ENCODE measurements at regions not wholly inside any gene's neighbourhood (a gene's known extent, or its start where the extent isn't known, plus 50 kb on each side); places are given as distances from the start of the nearest gene placed in this dataset.

GRCh38 chr2:154600927-154601494 is 97.5 kb upstream of the KCNJ3 start:
- Histone ChIP-seq H3K9me3 (replicated peaks; ENCODE audit: control insufficient read depth, insufficient read depth, low read depth, low read length) (no peaks in the 10 kb centered on the region; the same call in 1 of the 2 replicates), H3K4me1 (replicated peaks in 1 of 2; ENCODE audit: control insufficient read depth in 2 of 2, insufficient read depth in 2 of 2, low read length in 2 of 2) (no peaks in the 10 kb centered on the region), H3K27ac (ENCODE audit: extremely low read depth, low read depth, low read length) (no peak overlapping the region), H3K4me3 (no peak overlapping the region), H3K4me2 (ENCODE audit: insufficient read depth, low read length) (no peak overlapping the region), H3K27me3 (ENCODE audit: control insufficient read depth in 2 of 2, insufficient read depth in 2 of 2, low read length in 2 of 2) (no peaks in the 10 kb centered on the region), H3K9ac (ENCODE audit: insufficient read depth in 1 of 2, low read depth in 2 of 2, low read length in 2 of 2) (no peak overlapping the region), H3K36me3 (ENCODE audit: control insufficient read depth, insufficient read depth, low read length) (no peaks in the 10 kb centered on the region), H3K79me2 (ENCODE audit: control insufficient read depth, insufficient read depth, low read length) (no peaks in the 10 kb centered on the region), H2AFZ (ENCODE audit: low read depth, low read length) (no peak overlapping the region), H4K20me1 (replicated peaks; ENCODE audit: control insufficient read depth, insufficient read depth, low read length) (no peaks in the 10 kb centered on the region), H3K9me1 (ENCODE audit: control insufficient read depth, insufficient read depth, low read length) (no peaks in the 10 kb centered on the region)
- FAIRE-seq (no peak), ATAC-seq (no peak), DNase-seq (ENCODE audit: extremely low read depth in 1 of 4, low spot score in 3 of 4) (no peak)
- intact Hi-C loops (cut with micrococcal nuclease) (no loop called here), in situ Hi-C loops (cut with MboI) (no loop called here)
- ChIA-PET POLR2A (no interaction called here), CTCF (ENCODE audit: low intra/inter-chr PET ratio) (no interaction called here)
- no peak for TF ChIP-seq DNMT1 (IDR thresholded peaks at IDR 0.05)
- no TSS peak for BruUV-seq (replicated peaks)
- 3% methylated on average over 4 of the region's 4 CpGs for WGBS (ENCODE audit: insufficient coverage, low coverage, missing lambda C conversion rate)

DNA sequence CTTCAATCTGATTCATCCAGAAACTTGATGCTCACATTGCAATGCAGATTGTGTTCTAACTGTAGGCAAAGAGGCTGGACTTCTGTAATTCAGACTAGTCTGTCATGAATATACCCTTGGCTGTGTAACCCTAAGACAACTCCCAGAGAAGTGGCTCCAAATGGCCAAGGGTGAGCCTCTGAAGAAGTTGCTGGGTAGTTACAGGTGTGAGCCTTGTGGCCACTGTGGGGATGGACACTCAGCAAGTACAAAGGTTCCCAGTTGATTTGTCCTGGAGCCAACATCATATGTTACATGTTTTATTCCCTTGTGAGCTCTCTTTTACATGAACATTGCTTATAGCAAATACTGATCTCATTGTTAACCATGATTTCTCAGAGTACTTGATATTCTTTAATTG is 94.8 kb upstream of the KCNJ3 start:
- in situ Hi-C loops (cut with MboI) = no loop called here
- ChIA-PET POLR2A (no interaction called here), CTCF (ENCODE audit: low intra/inter-chr PET ratio) (no interaction called here)
- Histone ChIP-seq H3K9me1 (ENCODE audit: control insufficient read depth, insufficient read depth, low read length) (no peaks in the 10 kb centered on the region), H3K36me3 (ENCODE audit: control insufficient read depth, insufficient read depth, low read length) (no peaks in the 10 kb centered on the region), H3K27me3 (ENCODE audit: control insufficient read depth in 2 of 2, insufficient read depth in 2 of 2, low read length in 2 of 2) (no peaks in the 10 kb centered on the region), H3K9ac (ENCODE audit: insufficient read depth in 1 of 2, low read depth in 2 of 2, low read length in 2 of 2) (no peak overlapping the region), H4K20me1 (replicated peaks; ENCODE audit: control insufficient read depth, insufficient read depth, low read length) (no peaks in the 10 kb centered on the region), H2AFZ (ENCODE audit: low read depth, low read length) (no peak overlapping the region), H3K9me3 (replicated peaks; ENCODE audit: control insufficient read depth, insufficient read depth, low read depth, low read length) (no peaks in the 10 kb centered on the region), H3K4me2 (ENCODE audit: insufficient read depth, low read length) (no peak overlapping the region), H3K79me2 (ENCODE audit: control insufficient read depth, insufficient read depth, low read length) (no peaks in the 10 kb centered on the region), H3K4me1 (replicated peaks in 1 of 2; ENCODE audit: control insufficient read depth in 2 of 2, insufficient read depth in 2 of 2, low read length in 2 of 2) (no peaks in the 10 kb centered on the region), H3K27ac (ENCODE audit: extremely low read depth, low read depth, low read length) (no peak overlapping the region), H3K4me3 (no peak overlapping the region)
- no TSS peak for BruUV-seq (replicated peaks)
- no peak for ATAC-seq
- intact Hi-C loops (cut with micrococcal nuclease) = no loop called here
- DNase-seq (ENCODE audit: extremely low read depth in 1 of 4, low spot score in 3 of 4) = no peak
- FAIRE-seq = no peak
- TF ChIP-seq PYGO2 (tag; IDR thresholded peaks at IDR 0.05) (no peak), GATA2 (CRISPR knock-in tag; IDR thresholded peaks at IDR 0.05) (no peak), ATF4 (CRISPR knock-in tag; IDR thresholded peaks at IDR 0.05) (no peak), ETS2 (tag; IDR thresholded peaks at IDR 0.05; ENCODE audit: borderline replicate concordance, poor library complexity, severe bottlenecking) (no peak), ZNF124 (CRISPR knock-in tag; IDR thresholded peaks at IDR 0.05) (no peak), HCFC1 (IDR thresholded peaks at IDR 0.05; ENCODE audit: low read depth, low read length) (no peak), POLR3A (IDR thresholded peaks at IDR 0.05; ENCODE audit: borderline replicate concordance, extremely low read depth, insufficient read depth, insufficient read length) (no peak)

Measured in K562 (cell line).